ENCODE measurements at regions not wholly inside any gene's neighbourhood (a gene's known extent, or its start where the extent isn't known, plus 50 kb on each side); places are given as distances from the start of the nearest gene placed in this dataset.

DNA sequence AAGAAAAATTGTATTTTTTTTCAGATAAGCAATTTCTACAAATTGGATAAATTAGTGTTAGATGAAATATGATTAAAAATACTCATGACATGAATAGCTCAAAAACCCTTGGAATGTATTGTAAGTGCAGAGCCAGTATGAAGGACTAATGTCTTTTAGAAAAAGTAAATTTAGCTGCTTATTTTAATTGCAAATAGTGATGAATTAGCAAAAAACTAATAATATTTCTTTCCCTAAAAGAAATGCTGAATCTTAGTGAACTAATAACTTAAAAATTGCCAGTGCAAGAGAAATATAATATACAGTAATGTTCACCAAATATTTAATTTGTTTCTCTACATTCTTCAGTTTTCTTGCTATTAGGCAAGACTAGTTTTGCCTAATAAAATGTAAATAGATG, 72.4 kb downstream of the RND3 start:
- TF ChIP-seq, protein P1, sequence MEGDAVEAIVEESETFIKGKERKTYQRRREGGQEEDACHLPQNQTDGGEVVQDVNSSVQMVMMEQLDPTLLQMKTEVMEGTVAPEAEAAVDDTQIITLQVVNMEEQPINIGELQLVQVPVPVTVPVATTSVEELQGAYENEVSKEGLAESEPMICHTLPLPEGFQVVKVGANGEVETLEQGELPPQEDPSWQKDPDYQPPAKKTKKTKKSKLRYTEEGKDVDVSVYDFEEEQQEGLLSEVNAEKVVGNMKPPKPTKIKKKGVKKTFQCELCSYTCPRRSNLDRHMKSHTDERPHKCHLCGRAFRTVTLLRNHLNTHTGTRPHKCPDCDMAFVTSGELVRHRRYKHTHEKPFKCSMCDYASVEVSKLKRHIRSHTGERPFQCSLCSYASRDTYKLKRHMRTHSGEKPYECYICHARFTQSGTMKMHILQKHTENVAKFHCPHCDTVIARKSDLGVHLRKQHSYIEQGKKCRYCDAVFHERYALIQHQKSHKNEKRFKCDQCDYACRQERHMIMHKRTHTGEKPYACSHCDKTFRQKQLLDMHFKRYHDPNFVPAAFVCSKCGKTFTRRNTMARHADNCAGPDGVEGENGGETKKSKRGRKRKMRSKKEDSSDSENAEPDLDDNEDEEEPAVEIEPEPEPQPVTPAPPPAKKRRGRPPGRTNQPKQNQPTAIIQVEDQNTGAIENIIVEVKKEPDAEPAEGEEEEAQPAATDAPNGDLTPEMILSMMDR (conservative IDR thresholded peaks at IDR 0.05; ENCODE audit: low read length) = no peak
- TF ChIP-seq EZH2phosphoT487 (IDR thresholded peaks at IDR 0.05; ENCODE audit: borderline replicate concordance) = no peak

Measured in Loucy (cell line).